ENCODE measurements at regions not wholly inside any gene's neighbourhood (a gene's known extent, or its start where the extent isn't known, plus 50 kb on each side); places are given as distances from the start of the nearest gene placed in this dataset.
"Not testable (repeated sequence)": the region's sequence is repeated elsewhere in the genome, so short reads cannot be mapped to it uniquely, and the experiment has no call there.

- no peak for DNase-seq
Observed at GRCh38 chr5:71907608-71908145, 188.6 kb downstream of the CARTPT start.

GRCh38 chr5:71910741-71911140, 191.7 kb downstream of the CARTPT start:
- no peak for DNase-seq

- no peak for DNase-seq
Observed at GRCh38 chr5:71912021-71912420, 192.9 kb downstream of the CARTPT start.

- DNase-seq: no peak
Observed at GRCh38 chr5:71914281-71914680, 193.0 kb upstream of the MAP1B start.

GRCh38 chr5:71922584-71923106, 184.6 kb upstream of the MAP1B start:
- no peak for DNase-seq

GRCh38 chr5:71923755-71924154, 183.5 kb upstream of the MAP1B start:
- no peak for DNase-seq

GRCh38 chr5:71924325-71924724, 182.9 kb upstream of the MAP1B start:
- DNase-seq: no peak

GRCh38 chr5:71924980-71925379, 182.3 kb upstream of the MAP1B start:
- DNase-seq: no peak

GRCh38 chr5:71925608-71926091, 181.6 kb upstream of the MAP1B start:
- no peak for DNase-seq

GRCh38 chr5:71929003-71929402, 178.3 kb upstream of the MAP1B start:
- no peak for DNase-seq

- not testable (repeated sequence) for DNase-seq
Observed at GRCh38 chr5:71930554-71930953, 176.7 kb upstream of the MAP1B start.

- DNase-seq: no peak
Observed at GRCh38 chr5:71932131-71932654, 175.1 kb upstream of the MAP1B start.

GRCh38 chr5:71932655-71933338, 174.5 kb upstream of the MAP1B start:
- DNase-seq: no peak

GRCh38 chr5:71934322-71934721, 173.0 kb upstream of the MAP1B start:
- DNase-seq: no peak

GRCh38 chr5:71937921-71938698, 169.2 kb upstream of the MAP1B start:
- DNase-seq: no peak

- no peak for DNase-seq
Observed at GRCh38 chr5:71938895-71939294, 168.4 kb upstream of the MAP1B start.

GRCh38 chr5:71939452-71940230, 167.6 kb upstream of the MAP1B start:
- DNase-seq: no peak

- DNase-seq: no peak
Observed at GRCh38 chr5:71943874-71944273, 163.4 kb upstream of the MAP1B start.

GRCh38 chr5:71945436-71945835, 161.8 kb upstream of the MAP1B start:
- no peak for DNase-seq

GRCh38 chr5:71946343-71947030, 160.8 kb upstream of the MAP1B start:
- no peak for DNase-seq

- no peak for DNase-seq
Observed at GRCh38 chr5:71948206-71948605, 159.1 kb upstream of the MAP1B start.

GRCh38 chr5:71949772-71950171, 157.5 kb upstream of the MAP1B start:
- DNase-seq: no peak

Measured in CD4-positive, alpha-beta T cell treated with Interleukin-4 for 1 hour (primary cell).